MCF 10A (cell line): ENCODE measurements at regions not wholly inside any gene's neighbourhood (a gene's known extent, or its start where the extent isn't known, plus 50 kb on each side); places are given as distances from the start of the nearest gene placed in this dataset.

Source experiments
- BruUV-seq: library from RNA; stranded (reverse); fragments of 400-500 nt; replicated peaks from 2 replicates; lab custom pipeline; 2021; lab: Mats Ljungman, UMichigan
- CTCF ChIA-PET: fragments of 300-600 bp; sonication (Branson Sonifier 250); formaldehyde crosslinking; extraction: SDS; loops from one replicate; lab custom pipeline; 2021; ENCODE audit warnings: antibody characterized with exemption, inconsistent platforms; lab: Yijun Ruan, JAX
- POLR2A ChIA-PET: fragments of 300-600, 350-650 bp; sonication (Branson Sonifier 250); formaldehyde crosslinking; extraction: SDS; loops from one replicate; lab custom pipeline; 2020; ENCODE audit warnings: antibody characterized with exemption, inconsistent platforms; lab: Yijun Ruan, JAX
- DNase-seq: peaks from one replicate; pipeline ENCODE4 v3.0.0-alpha.2; 2018; ENCODE audit not compliant: unreplicated experiment
- H3K27ac Mint-ChIP-seq: one replicate; pipeline ENCODE4 v1.8.0; 2022; ENCODE audit warnings: mild to moderate bottlenecking, low read depth, mixed read lengths; ENCODE audit not compliant: unreplicated experiment
- H3K27me3 Mint-ChIP-seq: one replicate; pipeline ENCODE4 v1.8.0; 2022; ENCODE audit warnings: mixed read lengths; ENCODE audit not compliant: insufficient read depth, unreplicated experiment
- H3K36me3 Mint-ChIP-seq: one replicate; pipeline ENCODE4 v1.8.0; 2022; ENCODE audit warnings: mild to moderate bottlenecking, moderate library complexity, mixed read lengths; ENCODE audit not compliant: insufficient read depth, unreplicated experiment
- H3K4me1 Mint-ChIP-seq: one replicate; pipeline ENCODE4 v1.8.0; 2022; ENCODE audit warnings: mixed read lengths; ENCODE audit not compliant: insufficient read depth, unreplicated experiment
- H3K4me3 Mint-ChIP-seq: one replicate; pipeline ENCODE4 v1.8.0; 2022; ENCODE audit warnings: mild to moderate bottlenecking, moderate library complexity, mixed read lengths; ENCODE audit not compliant: unreplicated experiment
- H3K9me3 Mint-ChIP-seq: one replicate; pipeline ENCODE4 v1.8.0; 2022; ENCODE audit warnings: mixed read lengths; ENCODE audit not compliant: unreplicated experiment
- intact Hi-C: fragments of 100-400 bp; cut with micrococcal nuclease; formaldehyde crosslinking; loops from 2 replicates; pipeline ENCODE4 v1.14.1; 2022
- TF ChIP-seq, protein P1 (sequence below): fragments of 200-600 bp; IDR thresholded peaks from one replicate; pipeline ENCODE4 v1.8.0; 2022; ENCODE audit warnings: antibody characterized with exemption, mild to moderate bottlenecking; ENCODE audit not compliant: unreplicated experiment

DNA sequence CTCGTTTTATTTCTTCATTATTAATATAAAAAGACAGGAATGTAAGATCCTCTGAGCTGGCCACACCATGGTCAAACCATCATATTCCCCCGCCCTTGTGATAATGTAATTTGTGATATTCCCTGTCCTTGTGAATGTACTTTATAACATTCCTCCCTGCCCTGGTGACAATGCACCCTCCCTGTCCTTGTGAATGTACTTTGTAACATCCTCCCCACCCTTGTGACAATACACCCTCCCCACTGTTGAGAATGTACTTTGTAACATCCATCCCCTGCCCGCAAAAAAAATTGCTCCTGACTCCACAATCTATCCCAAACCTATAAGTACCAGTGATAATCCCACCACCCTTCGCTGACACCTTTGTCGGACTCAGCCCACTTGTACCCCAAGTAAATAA is 211.0 kb downstream of the MBD2 start:
- Mint-ChIP-seq H3K27ac (peak overlapping the region; percentile 1), H3K4me1 (no peaks in the 10 kb centered on the region), H3K4me3 (no peak overlapping the region), H3K36me3 (no peaks in the 10 kb centered on the region), H3K9me3 (no peaks in the 10 kb centered on the region), H3K27me3 (no peaks in the 10 kb centered on the region)
- BruUV-seq = no TSS peak
- ChIA-PET POLR2A (no interaction called here), CTCF (no interaction called here)
- no peak for DNase-seq
- TF ChIP-seq, protein P1, sequence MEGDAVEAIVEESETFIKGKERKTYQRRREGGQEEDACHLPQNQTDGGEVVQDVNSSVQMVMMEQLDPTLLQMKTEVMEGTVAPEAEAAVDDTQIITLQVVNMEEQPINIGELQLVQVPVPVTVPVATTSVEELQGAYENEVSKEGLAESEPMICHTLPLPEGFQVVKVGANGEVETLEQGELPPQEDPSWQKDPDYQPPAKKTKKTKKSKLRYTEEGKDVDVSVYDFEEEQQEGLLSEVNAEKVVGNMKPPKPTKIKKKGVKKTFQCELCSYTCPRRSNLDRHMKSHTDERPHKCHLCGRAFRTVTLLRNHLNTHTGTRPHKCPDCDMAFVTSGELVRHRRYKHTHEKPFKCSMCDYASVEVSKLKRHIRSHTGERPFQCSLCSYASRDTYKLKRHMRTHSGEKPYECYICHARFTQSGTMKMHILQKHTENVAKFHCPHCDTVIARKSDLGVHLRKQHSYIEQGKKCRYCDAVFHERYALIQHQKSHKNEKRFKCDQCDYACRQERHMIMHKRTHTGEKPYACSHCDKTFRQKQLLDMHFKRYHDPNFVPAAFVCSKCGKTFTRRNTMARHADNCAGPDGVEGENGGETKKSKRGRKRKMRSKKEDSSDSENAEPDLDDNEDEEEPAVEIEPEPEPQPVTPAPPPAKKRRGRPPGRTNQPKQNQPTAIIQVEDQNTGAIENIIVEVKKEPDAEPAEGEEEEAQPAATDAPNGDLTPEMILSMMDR = no peak
- intact Hi-C loops = no loop called here

DNA sequence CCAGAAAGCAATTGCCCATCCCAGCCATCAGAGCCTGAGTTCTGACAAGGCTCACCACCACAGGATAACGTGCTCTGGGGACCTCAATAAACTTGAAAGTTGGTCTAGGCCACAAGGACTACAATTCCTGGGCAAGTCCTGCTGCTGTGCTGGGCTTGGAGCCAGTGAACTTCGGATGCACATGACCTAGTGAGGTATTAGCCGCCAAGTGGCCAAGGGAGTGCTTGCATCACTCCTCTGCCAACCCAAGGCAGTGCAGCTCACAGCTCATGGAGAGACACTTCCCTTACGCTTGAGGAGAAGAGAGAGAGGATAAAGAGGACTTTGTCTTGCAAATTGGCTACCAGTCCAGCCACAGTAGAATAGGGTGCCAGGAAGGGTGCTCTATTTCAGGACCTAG is 219.6 kb downstream of the MBD2 start:
- intact Hi-C loops = no loop called here
- H3K9me3 Mint-ChIP-seq = no peaks in the 10 kb centered on the region
- no peaks in the 10 kb centered on the region for H3K4me1 Mint-ChIP-seq
- CTCF ChIA-PET = interaction anchor here (0.6 to 1.5 kb wide), 2 partner anchors 10 to 36 kb away, joined by 3 to 4 read pairs; no protein-coding TSS in a partner anchor
- TF ChIP-seq, protein P1 = no peak
- DNase-seq = peak; percentile 43
- no peaks in the 10 kb centered on the region for H3K36me3 Mint-ChIP-seq
- H3K27ac Mint-ChIP-seq = no peak overlapping the region
- POLR2A ChIA-PET = no interaction called here
- no peak overlapping the region for H3K4me3 Mint-ChIP-seq
- H3K27me3 Mint-ChIP-seq = no peaks in the 10 kb centered on the region
- BruUV-seq = no TSS peak

DNA sequence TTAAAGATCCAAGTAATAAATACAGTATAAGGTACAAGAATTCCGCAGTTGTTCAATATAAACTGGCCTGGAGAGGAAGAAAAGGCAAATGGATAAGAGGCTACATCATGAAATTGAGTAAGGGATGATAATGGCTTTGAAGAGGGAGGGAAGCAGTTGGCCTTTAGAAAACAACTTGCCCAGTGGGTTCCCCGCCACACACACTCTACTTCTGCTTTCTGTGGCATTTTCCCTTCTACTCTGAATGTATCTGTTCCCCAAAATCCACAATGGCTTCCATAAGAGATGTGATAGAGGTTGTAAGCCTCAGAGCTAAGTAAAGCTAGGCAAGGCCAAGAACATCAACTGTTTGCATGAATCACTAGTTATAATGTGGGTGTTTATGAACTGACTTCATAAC is 221.3 kb downstream of the MBD2 start:
- Mint-ChIP-seq H3K36me3 (no peaks in the 10 kb centered on the region), H3K4me3 (no peak overlapping the region), H3K27me3 (no peaks in the 10 kb centered on the region), H3K9me3 (no peaks in the 10 kb centered on the region), H3K27ac (no peak overlapping the region), H3K4me1 (no peaks in the 10 kb centered on the region)
- no peak for DNase-seq
- intact Hi-C loops = no loop called here
- TF ChIP-seq, protein P1 = no peak
- BruUV-seq = no TSS peak
- ChIA-PET POLR2A (no interaction called here), CTCF (interaction anchor here (1.6 kb wide), 1 partner anchor 9 kb away, joined by 5 read pairs; no protein-coding TSS in a partner anchor)

DNA sequence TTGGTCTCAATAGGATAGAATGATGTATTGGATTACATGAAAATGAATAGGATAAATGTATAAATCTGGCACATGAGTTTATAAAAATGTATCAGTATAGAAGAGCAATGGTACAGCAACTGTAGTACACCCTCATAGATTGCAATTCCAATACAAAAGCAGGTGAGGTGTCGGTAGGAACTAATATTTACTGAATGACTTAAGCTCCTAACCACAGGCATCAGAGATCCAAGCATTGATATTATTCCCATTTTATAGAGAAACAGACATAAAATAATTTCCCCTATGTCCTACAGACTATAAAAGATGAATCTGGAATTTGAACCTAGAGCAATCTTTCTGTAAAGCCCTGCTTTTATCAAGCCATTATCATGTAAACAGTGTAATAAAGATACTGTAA is 227.4 kb downstream of the MBD2 start:
- no peak for DNase-seq
- H3K27ac Mint-ChIP-seq = no peak overlapping the region
- intact Hi-C loops = no loop called here
- H3K9me3 Mint-ChIP-seq = no peaks in the 10 kb centered on the region
- no peaks in the 10 kb centered on the region for H3K27me3 Mint-ChIP-seq
- POLR2A ChIA-PET = no interaction called here
- BruUV-seq = no TSS peak
- H3K36me3 Mint-ChIP-seq = no peaks in the 10 kb centered on the region
- no peak overlapping the region for H3K4me3 Mint-ChIP-seq
- no peaks in the 10 kb centered on the region for H3K4me1 Mint-ChIP-seq
- TF ChIP-seq, protein P1 = no peak
- CTCF ChIA-PET = no interaction called here
